ENCODE measurements at regions not wholly inside any gene's neighbourhood (a gene's known extent, or its start where the extent isn't known, plus 50 kb on each side); places are given as distances from the start of the nearest gene placed in this dataset.

GRCh38 chr11:92662601-92663360, 306.7 kb upstream of the MTNR1B start:
- TF ChIP-seq CREB1 (IDR thresholded peaks at IDR 0.05) (no peak), CREB1 (CRISPR knock-in tag; IDR thresholded peaks at IDR 0.05) (no peak), NR1H2 (CRISPR knock-in tag; IDR thresholded peaks at IDR 0.05) (no peak), ZNF583 (CRISPR knock-in tag; IDR thresholded peaks at IDR 0.05) (no peak), CTCF (IDR thresholded peaks at IDR 0.05 in 2 of 3, conservative IDR thresholded peaks at IDR 0.05 in 1 of 3; ENCODE audit: insufficient read depth in 2 of 3, low read depth in 1 of 3, low read length in 3 of 3) (no peak), RBM22 (IDR thresholded peaks at IDR 0.05; ENCODE audit: low read depth, low read length, poor library complexity, severe bottlenecking) (no peak), FOXJ3 (CRISPR knock-in tag; IDR thresholded peaks at IDR 0.05) (no peak)

Measured in K562 (cell line).